ENCODE measurements at regions not wholly inside any gene's neighbourhood (a gene's known extent, or its start where the extent isn't known, plus 50 kb on each side); places are given as distances from the start of the nearest gene placed in this dataset.
"Not testable (repeated sequence)": the region's sequence is repeated elsewhere in the genome, so short reads cannot be mapped to it uniquely, and the experiment has no call there.

DNA sequence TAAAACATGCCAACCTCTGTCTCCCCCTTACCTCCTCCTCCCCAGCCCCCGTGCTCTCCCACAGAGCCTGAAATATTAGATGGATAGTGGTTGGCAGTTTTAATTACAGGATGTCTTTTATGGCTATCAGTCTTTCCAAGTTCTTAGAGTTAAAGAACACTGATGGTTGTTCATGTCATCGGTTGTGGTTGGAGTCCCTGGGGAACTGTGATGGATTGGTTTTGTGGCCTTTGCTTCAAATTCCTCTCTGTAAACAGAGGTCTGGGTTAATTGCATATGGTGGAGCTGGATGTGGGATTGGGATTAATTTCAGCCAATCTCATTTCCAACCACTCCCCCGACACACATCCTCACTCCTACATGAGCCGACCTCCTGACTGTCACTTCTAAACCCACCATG is 164.5 kb upstream of the PROK2 start:
- Histone ChIP-seq H3K27me3 (ENCODE audit: low read depth, low read length) (peaks cover 7% of the 10 kb centered on the region), H3K4me1 (ENCODE audit: control insufficient read depth in 1 of 2, insufficient read depth in 2 of 2, low read length in 2 of 2) (no peaks in the 10 kb centered on the region)

DNA sequence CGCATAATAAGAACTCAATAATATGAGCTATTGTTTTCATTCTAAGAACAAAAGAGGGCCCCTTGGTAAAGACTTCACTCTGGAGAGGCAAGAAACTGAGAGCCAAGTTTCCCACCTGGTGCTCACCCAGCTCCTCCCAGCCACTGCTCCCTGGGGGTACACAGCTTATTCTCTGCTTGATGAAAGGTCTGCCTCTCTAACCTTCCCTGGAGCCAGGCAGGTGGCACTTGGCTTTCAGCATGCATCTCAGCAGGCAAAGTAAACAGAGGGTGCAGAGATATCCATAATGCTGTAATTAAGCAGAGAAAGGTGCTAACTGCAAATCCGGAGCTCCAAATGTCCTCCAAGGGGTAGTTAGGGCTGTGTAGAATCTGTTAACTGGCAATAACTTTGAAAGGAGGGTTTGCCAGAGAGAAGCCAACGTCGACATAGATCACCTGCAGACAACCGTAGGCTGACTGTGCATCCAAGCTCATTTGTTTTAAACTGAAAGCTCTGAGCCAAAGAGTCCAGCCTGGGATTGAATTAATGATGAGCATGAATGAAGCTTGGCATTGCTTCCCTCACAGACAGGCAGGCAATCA is 159.6 kb upstream of the PROK2 start:
- no peaks in the 10 kb centered on the region for H3K36me3 ChIP-seq (ENCODE audit: control insufficient read depth in 1 of 2, insufficient read depth in 2 of 2, low read length in 2 of 2)
- no peaks in the 10 kb centered on the region for H3K4me1 ChIP-seq (ENCODE audit: control insufficient read depth in 1 of 2, insufficient read depth in 2 of 2, low read length in 2 of 2)
- peaks cover 7% of the 10 kb centered on the region for H3K27me3 ChIP-seq (ENCODE audit: low read depth, low read length)
- no peak overlapping the region for H3K27ac ChIP-seq (ENCODE audit: low read length)
- H3K4me3 ChIP-seq (ENCODE audit: low read depth in 1 of 2, low read length in 2 of 2): no peak overlapping the region
- H3K9me3 ChIP-seq (ENCODE audit: control insufficient read depth in 1 of 2, low read length in 2 of 2): peaks cover 0 to 3% of the 10 kb centered on the region in 2 donors

More for the DNA sequence above, 164.5 kb upstream of the PROK2 start:
- no peaks in the 10 kb centered on the region for H3K9me3 ChIP-seq (ENCODE audit: control insufficient read depth in 1 of 2, low read length in 2 of 2)
- H3K36me3 ChIP-seq (ENCODE audit: control insufficient read depth in 1 of 2, insufficient read depth in 2 of 2, low read length in 2 of 2): no peaks in the 10 kb centered on the region
- no peak overlapping the region for H3K27ac ChIP-seq (ENCODE audit: low read length)
- H3K4me3 ChIP-seq (ENCODE audit: low read depth in 1 of 2, low read length in 2 of 2): no peak overlapping the region

DNA sequence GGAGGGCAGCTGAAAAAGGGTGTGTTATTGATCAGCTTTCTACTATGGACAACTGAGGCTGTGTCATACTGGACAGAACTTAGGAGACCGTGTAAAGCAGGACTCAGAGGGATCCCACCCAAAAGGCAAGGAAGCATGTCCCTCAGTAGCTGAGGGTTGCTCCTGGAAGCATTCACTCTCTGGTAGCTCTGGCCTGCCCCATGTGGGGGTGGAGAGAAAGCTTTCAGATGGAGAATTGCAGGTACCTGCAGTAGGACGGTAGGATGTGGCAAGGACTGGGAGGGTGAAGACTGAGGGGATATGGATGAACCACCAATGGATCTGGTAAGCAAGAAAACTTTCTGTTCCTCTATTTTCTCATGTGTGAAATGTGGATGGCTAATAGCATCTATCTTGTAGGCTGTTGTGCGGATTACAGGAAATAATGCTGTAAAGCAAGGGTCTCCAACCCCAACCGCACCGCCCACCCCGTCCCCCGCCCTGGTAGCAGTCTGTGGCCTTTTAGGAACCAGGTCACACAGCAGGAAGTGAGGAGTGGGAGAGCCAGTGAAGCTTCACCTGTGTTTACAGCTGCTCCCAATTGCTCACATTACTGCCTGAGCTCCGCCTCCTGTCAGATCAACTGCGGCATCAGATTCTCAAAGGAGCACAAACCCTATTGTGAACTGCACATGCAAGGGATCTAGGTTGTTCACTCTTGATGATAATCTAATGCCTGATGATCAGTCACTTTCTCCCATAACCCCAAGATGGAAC is 157.7 kb upstream of the PROK2 start:
- Histone ChIP-seq H3K27me3 (ENCODE audit: low read depth, low read length) (peaks cover 7% of the 10 kb centered on the region), H3K9me3 (ENCODE audit: control insufficient read depth in 1 of 2, low read length in 2 of 2) (peaks cover 0 to 3% of the 10 kb centered on the region in 2 donors), H3K27ac (ENCODE audit: low read length) (no peak overlapping the region), H3K36me3 (ENCODE audit: control insufficient read depth in 1 of 2, insufficient read depth in 2 of 2, low read length in 2 of 2) (no peaks in the 10 kb centered on the region), H3K4me3 (ENCODE audit: low read depth in 1 of 2, low read length in 2 of 2) (no peak overlapping the region), H3K4me1 (ENCODE audit: control insufficient read depth in 1 of 2, insufficient read depth in 2 of 2, low read length in 2 of 2) (no peaks in the 10 kb centered on the region)

DNA sequence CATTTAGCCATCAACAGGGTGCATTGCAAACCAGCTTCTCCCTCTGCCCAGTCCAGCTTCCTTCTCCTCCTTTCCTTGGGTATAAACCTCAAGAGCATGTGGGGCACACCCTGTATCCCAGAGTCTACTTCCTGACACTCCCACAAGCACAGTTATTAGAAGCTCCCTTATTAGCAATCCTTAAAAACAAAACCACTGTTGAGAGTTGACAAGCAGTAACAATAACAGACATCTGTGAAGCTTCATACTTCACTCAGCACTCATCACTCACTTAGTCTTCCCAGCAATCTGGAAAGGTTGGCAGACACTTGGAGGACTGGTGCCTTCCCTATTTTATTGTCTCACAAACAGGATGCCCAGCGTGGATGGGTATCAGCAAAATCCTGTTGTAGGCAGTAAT is 155.5 kb upstream of the PROK2 start:
- H3K4me3 ChIP-seq (ENCODE audit: low read depth in 1 of 2, low read length in 2 of 2): no peak overlapping the region
- H3K4me1 ChIP-seq (ENCODE audit: control insufficient read depth in 1 of 2, insufficient read depth in 2 of 2, low read length in 2 of 2): no peaks in the 10 kb centered on the region
- peaks cover 7% of the 10 kb centered on the region for H3K27me3 ChIP-seq (ENCODE audit: low read depth, low read length)
- H3K27ac ChIP-seq (ENCODE audit: low read length): no peak overlapping the region
- H3K9me3 ChIP-seq (ENCODE audit: control insufficient read depth in 1 of 2, low read length in 2 of 2): peaks cover 0 to 3% of the 10 kb centered on the region in 2 donors
- H3K36me3 ChIP-seq (ENCODE audit: control insufficient read depth in 1 of 2, insufficient read depth in 2 of 2, low read length in 2 of 2): no peaks in the 10 kb centered on the region

DNA sequence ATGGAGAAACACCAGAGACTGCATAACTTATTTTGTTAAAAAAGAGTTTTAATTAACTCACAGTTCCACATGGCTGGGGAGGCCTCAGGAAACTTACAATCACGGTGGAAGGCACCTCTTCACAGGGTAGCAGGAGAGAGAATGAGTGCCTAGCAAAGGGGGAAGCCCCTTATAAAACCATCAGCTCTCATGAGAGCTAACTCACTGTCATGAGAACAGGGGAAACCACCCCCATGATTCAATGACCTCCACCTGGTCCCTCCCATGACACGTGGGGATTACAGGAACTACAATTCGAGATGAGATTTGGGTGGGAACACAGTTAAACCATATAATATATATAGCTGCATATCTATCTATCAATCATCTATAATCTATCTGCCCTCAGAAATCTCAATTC is 153.1 kb upstream of the PROK2 start:
- H3K36me3 ChIP-seq (ENCODE audit: control insufficient read depth in 1 of 2, insufficient read depth in 2 of 2, low read length in 2 of 2); H3K27me3 ChIP-seq (ENCODE audit: low read depth, low read length); H3K27ac ChIP-seq (ENCODE audit: low read length); H3K9me3 ChIP-seq (ENCODE audit: control insufficient read depth in 1 of 2, low read length in 2 of 2); H3K4me1 ChIP-seq (ENCODE audit: control insufficient read depth in 1 of 2, insufficient read depth in 2 of 2, low read length in 2 of 2); H3K4me3 ChIP-seq (ENCODE audit: low read depth in 1 of 2, low read length in 2 of 2): not testable (repeated sequence)

DNA sequence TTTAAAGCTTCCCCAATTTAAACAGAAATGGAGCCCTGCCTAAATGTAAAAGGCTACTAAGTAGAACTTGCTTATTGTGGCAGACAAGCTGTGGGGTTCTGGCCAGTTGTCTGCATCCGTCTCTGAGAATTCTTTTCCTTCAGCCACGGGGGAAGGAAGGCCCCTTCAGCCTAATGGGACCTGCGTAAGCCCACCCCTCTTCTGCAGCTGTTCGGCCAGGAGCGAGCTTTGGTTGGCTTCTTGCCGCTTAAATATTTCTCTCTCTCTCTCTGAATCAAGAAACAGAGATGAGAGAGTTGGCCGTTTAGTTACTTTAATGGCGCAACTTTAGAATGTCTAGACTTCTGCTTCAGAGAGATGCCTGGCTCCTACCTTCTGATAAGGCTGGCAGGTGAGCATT is 151.7 kb upstream of the PROK2 start:
- Histone ChIP-seq H3K36me3 (ENCODE audit: control insufficient read depth in 1 of 2, insufficient read depth in 2 of 2, low read length in 2 of 2) (no peaks in the 10 kb centered on the region), H3K4me3 (ENCODE audit: low read depth in 1 of 2, low read length in 2 of 2) (no peak overlapping the region), H3K9me3 (ENCODE audit: control insufficient read depth in 1 of 2, low read length in 2 of 2) (no peaks in the 10 kb centered on the region), H3K27ac (ENCODE audit: low read length) (no peak overlapping the region), H3K4me1 (ENCODE audit: control insufficient read depth in 1 of 2, insufficient read depth in 2 of 2, low read length in 2 of 2) (no peaks in the 10 kb centered on the region), H3K27me3 (ENCODE audit: low read depth, low read length) (no peaks in the 10 kb centered on the region)

DNA sequence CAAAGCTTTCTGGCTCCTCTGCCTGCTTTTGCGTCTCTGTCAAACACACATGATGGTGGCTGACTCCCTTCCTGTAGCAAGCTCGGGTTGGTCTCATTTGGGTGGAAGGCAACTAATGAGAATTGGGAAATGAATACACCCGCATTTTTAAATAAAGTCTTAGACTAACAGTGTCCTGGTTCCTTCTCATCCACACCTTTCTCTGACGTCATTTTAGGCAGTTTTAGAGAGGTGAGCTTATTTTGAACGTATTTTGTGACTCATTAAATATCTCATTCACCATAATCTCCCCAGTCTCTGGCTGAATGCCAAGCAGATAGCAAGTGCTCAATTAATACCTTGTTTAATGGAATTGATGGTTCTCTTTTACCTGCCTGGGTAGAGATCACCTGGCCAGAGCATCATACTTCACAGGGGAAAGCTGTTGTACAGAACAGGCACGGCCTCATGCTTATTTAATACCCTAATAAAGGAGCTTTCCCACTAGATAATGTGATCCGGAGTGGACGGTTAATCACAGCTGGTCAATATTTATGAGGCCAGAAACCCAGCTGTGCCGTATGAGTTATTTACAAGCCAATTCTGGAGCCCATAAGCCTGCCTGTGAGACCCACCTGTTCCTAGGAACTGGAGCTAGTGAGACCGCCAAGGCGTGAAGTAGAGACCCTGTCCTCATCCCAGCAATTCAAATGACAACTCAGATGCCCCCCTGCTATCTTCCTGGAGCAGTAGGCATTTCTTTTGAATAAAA is 149.7 kb upstream of the PROK2 start:
- no peaks in the 10 kb centered on the region for H3K9me3 ChIP-seq (ENCODE audit: control insufficient read depth in 1 of 2, low read length in 2 of 2)
- no peak overlapping the region for H3K4me3 ChIP-seq (ENCODE audit: low read depth in 1 of 2, low read length in 2 of 2)
- H3K27ac ChIP-seq (ENCODE audit: low read length): no peak overlapping the region
- no peaks in the 10 kb centered on the region for H3K36me3 ChIP-seq (ENCODE audit: control insufficient read depth in 1 of 2, insufficient read depth in 2 of 2, low read length in 2 of 2)
- no peaks in the 10 kb centered on the region for H3K4me1 ChIP-seq (ENCODE audit: control insufficient read depth in 1 of 2, insufficient read depth in 2 of 2, low read length in 2 of 2)
- H3K27me3 ChIP-seq (ENCODE audit: low read depth, low read length): no peaks in the 10 kb centered on the region

DNA sequence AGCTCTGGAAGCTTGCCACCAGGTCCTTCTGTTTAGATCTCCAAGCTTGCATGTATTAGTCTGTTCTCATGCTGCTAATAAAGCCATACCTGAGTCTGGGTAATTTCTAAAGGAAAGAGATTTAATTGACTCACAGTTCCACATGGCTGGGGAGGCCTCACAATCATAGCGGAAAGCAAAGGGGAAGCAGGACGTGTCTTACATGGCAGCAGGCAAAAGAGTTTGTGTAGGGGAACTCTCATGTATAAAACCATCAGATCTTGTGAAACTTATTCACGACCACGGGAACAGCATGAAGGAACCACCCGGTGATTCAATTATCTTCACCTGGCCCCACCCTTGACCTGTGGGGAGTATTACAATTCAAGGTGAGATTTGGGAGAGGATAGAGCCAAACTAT is 147.0 kb upstream of the PROK2 start:
- no peaks in the 10 kb centered on the region for H3K9me3 ChIP-seq (ENCODE audit: control insufficient read depth in 1 of 2, low read length in 2 of 2)
- no peaks in the 10 kb centered on the region for H3K36me3 ChIP-seq (ENCODE audit: control insufficient read depth in 1 of 2, insufficient read depth in 2 of 2, low read length in 2 of 2)
- no peak overlapping the region for H3K27ac ChIP-seq (ENCODE audit: low read length)
- no peaks in the 10 kb centered on the region for H3K27me3 ChIP-seq (ENCODE audit: low read depth, low read length)
- H3K4me1 ChIP-seq (ENCODE audit: control insufficient read depth in 1 of 2, insufficient read depth in 2 of 2, low read length in 2 of 2): no peaks in the 10 kb centered on the region
- H3K4me3 ChIP-seq (ENCODE audit: low read depth in 1 of 2, low read length in 2 of 2): no peak overlapping the region

DNA sequence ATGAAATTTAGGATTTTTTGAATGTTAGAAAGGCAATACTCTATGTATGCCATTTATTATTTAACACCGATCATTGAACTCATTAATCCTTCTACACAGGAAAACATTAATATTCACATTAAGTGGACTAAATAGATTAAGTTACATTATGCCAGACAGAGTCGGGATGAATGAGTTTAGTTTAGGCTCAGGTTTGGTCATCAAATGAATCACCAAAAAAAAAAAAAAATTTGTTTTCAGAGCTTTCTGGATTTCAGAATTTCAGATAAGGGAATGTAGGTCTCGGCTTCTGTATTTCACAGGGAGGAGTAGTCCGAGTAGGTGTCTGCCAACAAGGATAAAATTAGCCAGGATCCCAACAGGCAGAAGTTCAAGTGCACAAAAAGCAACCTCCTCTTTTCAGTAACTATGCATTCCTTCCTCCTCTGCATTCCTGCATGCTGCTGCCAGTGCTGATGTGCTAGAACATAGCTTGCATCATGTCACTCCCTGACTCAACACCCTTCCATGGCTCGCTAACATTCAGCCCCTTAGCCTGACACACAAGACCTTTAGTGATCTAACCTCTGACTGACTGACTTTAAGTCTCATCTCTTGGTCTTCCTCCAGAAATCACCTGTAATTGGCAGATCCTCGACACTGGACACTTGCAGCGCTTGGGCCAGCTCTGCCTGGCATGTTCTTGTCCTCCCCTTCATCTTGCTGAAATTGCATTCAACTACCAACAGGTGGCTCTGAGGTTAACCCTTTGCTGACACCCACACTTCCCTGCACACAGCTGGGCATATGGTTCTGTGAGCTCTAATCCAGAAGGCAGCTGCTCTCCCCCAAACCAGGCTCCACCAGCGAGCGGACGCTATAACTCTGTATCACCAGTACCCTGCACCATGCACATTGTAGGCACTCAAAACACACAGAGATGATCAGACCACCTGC is 145.4 kb upstream of the PROK2 start:
- no peaks in the 10 kb centered on the region for H3K36me3 ChIP-seq (ENCODE audit: control insufficient read depth in 1 of 2, insufficient read depth in 2 of 2, low read length in 2 of 2)
- no peaks in the 10 kb centered on the region for H3K9me3 ChIP-seq (ENCODE audit: control insufficient read depth in 1 of 2, low read length in 2 of 2)
- no peak overlapping the region for H3K27ac ChIP-seq (ENCODE audit: low read length)
- no peak overlapping the region for H3K4me3 ChIP-seq (ENCODE audit: low read depth in 1 of 2, low read length in 2 of 2)
- H3K27me3 ChIP-seq (ENCODE audit: low read depth, low read length): no peaks in the 10 kb centered on the region
- H3K4me1 ChIP-seq (ENCODE audit: control insufficient read depth in 1 of 2, insufficient read depth in 2 of 2, low read length in 2 of 2): no peaks in the 10 kb centered on the region

DNA sequence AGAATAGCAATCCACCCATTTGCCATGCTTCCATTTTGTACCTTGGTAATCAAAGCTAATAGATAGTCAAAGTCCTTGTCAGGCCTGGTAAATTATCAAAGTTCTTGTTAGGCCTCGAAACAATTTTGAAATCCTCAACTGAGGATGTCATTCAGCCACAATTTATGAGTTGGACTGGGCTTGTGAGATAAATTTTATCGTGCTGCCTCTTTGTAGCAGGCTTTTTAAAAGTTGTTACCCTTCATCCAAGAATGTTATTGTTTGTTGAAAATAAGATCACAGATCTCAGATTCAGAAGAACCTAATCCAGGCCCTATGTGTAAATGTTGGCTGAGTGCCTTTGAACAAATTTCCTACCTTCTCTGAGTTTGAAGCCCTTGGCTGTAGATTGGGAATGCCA is 143.3 kb upstream of the PROK2 start:
- no peak overlapping the region for H3K4me3 ChIP-seq (ENCODE audit: low read depth in 1 of 2, low read length in 2 of 2)
- H3K36me3 ChIP-seq (ENCODE audit: control insufficient read depth in 1 of 2, insufficient read depth in 2 of 2, low read length in 2 of 2): no peaks in the 10 kb centered on the region
- no peak overlapping the region for H3K27ac ChIP-seq (ENCODE audit: low read length)
- H3K27me3 ChIP-seq (ENCODE audit: low read depth, low read length): no peaks in the 10 kb centered on the region
- no peaks in the 10 kb centered on the region for H3K4me1 ChIP-seq (ENCODE audit: control insufficient read depth in 1 of 2, insufficient read depth in 2 of 2, low read length in 2 of 2)
- no peaks in the 10 kb centered on the region for H3K9me3 ChIP-seq (ENCODE audit: control insufficient read depth in 1 of 2, low read length in 2 of 2)
